HG02642 (cell line): ENCODE measurements at regions not wholly inside any gene's neighbourhood (a gene's known extent, or its start where the extent isn't known, plus 50 kb on each side); places are given as distances from the start of the nearest gene placed in this dataset.

Source experiments
- ATAC-seq: cut with Tn5 transposase; IDR thresholded peaks from one replicate; pipeline ENCODE4 v1.9.1; 2021; ENCODE audit warnings: mild to moderate bottlenecking; ENCODE audit not compliant: unreplicated experiment, poor library complexity

DNA sequence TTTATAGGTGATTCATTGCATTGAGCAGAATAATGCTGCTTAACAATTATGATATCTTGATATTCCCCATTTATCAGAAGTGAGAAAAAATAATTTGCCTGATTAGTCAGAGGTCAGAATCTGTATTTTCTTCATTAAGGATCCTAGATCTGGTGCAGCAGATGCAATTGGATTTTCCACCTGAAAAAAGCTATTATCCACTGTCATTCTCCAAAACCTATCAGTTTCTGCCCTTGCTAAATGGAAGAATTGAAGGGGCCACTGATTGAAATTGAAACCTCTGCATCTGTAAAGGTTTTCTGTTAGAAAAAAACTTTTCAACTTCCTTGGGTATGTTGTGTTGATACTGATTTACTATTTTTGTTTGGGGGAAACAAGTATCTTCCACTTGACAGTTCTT is 636.0 kb upstream of the NDST4 start:
- ATAC-seq, result no peak

- ATAC-seq, result no peak
Measured at GRCh38 chr4:115740806-115741205, 627.4 kb upstream of the NDST4 start.

DNA sequence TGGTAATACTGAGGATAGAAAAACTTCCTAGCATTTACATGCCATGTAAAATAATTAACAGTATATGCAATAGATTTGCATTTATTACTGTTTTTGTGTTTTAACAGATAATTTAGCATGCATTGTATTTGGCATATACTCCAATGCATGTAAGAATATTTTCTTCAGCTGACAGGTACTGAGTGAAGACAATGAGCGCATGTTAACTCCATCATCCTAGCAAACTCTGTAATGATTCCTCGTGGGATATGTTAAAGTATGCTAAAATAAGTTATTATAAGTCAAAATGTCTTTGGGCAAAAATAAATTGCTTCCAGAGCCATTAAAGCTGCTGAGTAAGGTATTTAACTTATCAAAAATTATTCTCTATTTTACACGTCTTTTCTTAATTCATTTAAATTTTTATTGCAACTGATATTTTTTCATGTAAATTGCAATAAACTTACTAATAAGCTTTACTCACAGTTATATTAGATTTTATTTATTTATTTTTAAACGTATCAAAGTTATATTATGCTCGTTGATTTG is 616.4 kb upstream of the NDST4 start:
- no peak for ATAC-seq

GRCh38 chr4:115723621-115724020 is 610.2 kb upstream of the NDST4 start:
- ATAC-seq, result no peak

GRCh38 chr4:115720611-115721010 is 607.2 kb upstream of the NDST4 start:
- no peak for ATAC-seq

- no peak for ATAC-seq
Measured at GRCh38 chr4:115711575-115711974, 598.2 kb upstream of the NDST4 start.

DNA sequence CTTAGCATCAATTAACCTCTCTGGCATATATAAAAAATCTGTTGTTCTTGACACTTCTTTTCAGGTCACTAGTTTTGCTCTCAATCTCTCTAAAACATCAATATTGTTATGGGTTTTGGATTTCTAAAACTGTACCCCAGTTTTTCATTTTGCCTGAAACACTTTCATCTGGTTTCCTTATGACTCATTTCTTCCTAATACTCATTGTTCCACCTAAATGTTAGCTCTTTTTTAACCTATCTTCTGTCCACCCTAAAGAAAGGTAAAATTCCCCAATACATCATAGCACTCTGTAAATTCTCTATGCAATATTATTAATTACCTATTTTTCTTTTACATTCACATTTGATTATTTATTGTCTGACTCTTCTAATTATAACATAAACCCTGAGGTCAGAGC is 575.5 kb upstream of the NDST4 start:
- ATAC-seq, result no peak

DNA sequence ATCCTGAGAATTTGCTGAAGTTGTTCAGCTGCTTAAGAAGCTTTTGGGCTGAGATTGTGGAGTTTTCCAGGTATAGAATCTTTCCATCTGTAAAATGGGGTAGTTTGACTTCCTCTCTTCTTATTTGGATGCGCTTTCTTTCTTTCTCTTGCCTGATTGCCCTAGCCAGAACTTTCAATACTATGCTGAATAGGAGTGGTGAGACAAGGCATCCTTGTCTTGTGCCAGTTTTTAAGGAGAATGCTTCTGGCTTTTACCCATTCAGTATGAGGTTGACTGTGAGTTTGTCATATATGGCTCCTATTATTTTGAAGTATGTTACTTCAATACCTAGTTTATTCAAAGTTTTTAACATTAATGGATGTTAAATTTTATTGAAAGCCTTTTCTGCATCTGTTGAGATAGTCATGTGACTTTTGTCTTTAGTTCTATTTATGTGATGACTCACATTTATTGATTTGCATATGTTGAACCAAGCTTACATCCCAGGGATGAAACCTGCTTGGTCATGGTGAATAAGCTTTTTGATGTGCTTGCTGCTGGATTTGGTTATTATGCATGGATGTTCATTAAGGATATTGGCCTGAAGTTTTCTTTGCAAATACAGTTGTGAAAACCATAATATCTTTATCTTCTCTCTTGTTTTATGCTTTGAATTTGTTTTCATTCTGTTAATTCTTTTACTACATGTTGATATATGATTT is 573.8 kb upstream of the NDST4 start:
- no peak for ATAC-seq

DNA sequence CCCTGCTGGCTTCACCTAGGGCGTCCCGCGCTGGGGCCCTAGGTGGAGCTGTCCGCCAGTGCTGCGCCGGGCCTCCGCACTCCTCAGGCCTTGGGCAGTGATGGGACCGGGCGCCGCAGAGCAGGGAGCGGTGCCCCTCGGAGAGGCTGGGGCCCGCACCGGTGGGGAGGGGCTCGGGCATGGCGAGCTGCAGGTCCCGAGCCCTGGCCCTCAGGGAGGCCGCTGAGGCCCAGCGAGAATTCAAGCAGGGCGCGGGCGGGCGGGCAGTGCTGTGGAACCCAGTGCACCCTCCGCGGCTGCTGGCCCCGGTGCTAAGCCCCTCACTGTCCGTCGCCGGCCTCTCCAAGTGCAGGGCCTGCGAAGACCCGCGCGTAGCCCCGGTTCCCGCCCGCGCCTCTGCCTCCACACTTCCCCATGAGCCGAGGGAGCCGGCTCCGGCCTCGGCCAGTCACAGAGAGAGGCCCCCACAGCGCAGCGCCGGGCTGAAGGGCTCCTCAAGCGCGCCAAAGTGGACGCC is 565.1 kb upstream of the NDST4 start:
- no peak for ATAC-seq

- ATAC-seq, result no peak
Measured at GRCh38 chr4:115675719-115676118, 562.3 kb upstream of the NDST4 start.

- ATAC-seq, result no peak
Measured at GRCh38 chr4:115674485-115674884, 561.1 kb upstream of the NDST4 start.

- no peak for ATAC-seq
Measured at GRCh38 chr4:115671581-115671980, 558.2 kb upstream of the NDST4 start.

DNA sequence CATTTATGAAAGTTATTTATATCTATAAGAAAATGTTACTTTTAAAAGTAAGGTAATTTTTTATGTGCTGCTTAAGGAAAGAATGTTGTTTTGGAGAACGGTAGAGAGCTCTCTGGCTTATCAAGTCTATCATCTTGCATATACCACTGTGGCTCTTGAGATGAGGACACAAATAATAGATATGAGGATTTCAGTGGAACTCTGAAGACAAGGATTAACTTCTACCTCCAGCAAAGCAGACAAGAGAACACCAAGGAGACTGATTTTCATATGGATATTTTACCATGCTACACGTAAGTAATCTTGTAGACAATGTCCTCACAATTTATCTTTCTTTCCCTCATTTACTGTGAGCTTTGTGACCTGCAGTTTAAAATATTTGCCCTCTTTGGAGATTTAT is 557.5 kb upstream of the NDST4 start:
- ATAC-seq, result no peak

DNA sequence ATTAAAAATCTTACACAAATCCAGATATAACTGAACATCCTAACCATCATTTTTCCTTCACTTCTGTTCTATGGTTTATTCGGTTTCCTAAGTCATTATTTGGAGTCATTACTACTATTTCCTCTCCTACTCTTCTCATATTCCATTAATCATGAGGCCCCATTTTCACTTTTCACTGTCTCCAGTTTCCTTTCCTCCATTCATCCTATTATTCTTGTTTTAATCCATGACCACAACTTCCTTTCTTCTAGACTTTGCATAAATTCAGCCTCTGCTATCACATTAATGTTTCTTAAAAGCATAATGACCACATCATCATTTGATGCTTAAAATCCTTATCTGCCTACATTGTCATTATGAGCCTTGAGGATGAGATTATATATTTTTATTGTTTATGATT is 555.0 kb upstream of the NDST4 start:
- ATAC-seq, result no peak

DNA sequence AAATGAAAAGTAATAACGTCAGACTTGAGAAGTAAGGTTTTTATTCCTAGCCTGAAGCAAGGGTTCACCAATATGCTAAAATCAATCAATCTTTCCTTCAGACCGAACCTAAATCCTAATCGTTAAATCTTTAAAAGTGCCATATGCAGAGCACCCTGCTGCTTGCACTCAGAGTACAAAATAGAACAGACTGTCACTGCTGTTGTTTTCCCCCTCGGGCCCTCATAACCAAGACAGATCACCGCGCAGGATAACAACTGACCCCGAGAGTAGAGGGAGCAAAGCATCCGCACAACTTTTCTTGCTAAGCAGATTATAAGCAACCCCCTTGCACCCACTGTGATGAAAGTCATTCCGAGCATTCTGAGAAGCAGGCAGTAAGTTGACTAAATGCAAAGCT is 550.9 kb upstream of the NDST4 start:
- no peak for ATAC-seq

DNA sequence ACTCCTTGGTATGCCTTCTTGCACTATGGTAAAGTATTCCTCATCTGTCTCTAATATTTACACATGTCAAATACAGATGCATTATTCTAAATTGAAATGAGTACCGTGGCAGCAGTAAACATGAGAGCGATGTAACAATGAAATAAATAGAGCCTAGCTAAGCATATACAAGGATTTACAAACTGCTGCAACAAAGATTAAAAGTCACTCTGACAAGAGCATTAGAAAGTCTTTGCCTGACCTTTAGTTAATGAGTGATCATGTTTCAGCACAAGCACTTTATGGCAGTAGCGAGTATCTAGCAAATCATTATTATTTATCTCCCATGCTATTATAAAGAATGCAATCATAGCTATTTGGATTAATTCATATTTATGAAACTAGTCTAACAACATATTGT is 547.0 kb upstream of the NDST4 start:
- no peak for ATAC-seq

- ATAC-seq, result no peak
Measured at GRCh38 chr4:115657991-115658650, 544.7 kb upstream of the NDST4 start.

DNA sequence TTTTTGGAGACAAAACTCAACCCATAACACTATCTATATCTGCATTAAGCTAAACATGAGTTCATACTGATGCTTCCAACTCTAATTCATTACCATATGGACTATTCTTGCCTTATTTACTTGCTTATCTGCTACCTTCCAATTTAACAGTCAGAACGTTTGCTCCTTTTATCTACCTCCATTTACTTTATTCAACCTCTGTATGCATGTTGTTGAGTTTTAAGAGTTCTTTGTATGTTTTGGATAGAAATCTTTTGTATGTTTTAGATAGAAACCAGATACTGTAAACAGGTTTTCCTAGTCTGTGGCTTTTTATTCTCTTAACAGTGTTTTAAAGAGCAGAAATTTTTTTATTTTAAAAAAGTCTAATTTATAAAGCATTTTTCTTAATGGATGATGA is 542.2 kb upstream of the NDST4 start:
- ATAC-seq, result no peak

GRCh38 chr4:115648786-115649185 is 535.4 kb upstream of the NDST4 start:
- ATAC-seq, result no peak

GRCh38 chr4:115629270-115629669 is 515.9 kb upstream of the NDST4 start:
- ATAC-seq, result no peak

GRCh38 chr4:115609631-115610030 is 496.2 kb upstream of the NDST4 start:
- ATAC-seq, result no peak

- no peak for ATAC-seq
Measured at GRCh38 chr4:115607311-115607710, 493.9 kb upstream of the NDST4 start.
